ENCODE measurements at regions not wholly inside any gene's neighbourhood (a gene's known extent, or its start where the extent isn't known, plus 50 kb on each side); places are given as distances from the start of the nearest gene placed in this dataset.

DNA sequence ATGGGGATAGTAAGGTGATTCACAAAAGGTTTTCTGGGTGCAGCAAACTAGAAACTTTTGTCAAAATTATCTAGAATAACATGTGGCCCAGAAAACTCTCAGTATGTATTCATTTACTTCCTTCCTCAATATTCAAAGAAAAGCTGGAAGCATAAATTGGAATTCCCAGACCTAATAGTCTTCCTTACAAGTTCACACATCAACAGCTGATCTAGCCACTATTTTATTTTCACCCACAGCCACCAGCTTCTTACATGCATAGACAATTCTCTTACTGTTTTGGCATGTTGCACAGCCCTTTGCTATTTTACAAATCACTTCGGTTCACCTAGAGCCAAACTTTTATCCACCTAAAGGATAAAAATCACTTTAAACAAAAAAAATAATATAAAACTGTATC lies 647.8 kb upstream of the CCDC54 start:
- no peak for DNase-seq

DNA sequence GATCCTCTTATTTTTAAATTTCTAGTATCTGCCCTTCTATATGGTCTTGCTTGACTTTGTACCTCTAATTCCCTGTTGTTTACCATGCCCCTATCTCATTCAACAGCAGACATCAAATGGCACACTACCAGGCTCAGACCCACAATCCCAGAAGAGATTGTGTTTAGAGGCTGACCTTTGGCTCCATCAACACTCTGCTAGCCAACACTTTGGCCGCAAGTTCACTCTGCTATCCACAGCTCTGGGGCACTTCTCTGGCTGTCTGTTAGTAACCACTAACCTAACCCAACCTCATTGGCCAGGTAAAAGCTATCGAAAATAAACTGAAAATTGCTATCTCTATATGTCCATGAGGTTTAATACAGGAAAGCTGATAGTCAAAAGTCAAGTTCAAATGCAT lies 646.0 kb upstream of the CCDC54 start:
- DNase-seq: no peak

DNA sequence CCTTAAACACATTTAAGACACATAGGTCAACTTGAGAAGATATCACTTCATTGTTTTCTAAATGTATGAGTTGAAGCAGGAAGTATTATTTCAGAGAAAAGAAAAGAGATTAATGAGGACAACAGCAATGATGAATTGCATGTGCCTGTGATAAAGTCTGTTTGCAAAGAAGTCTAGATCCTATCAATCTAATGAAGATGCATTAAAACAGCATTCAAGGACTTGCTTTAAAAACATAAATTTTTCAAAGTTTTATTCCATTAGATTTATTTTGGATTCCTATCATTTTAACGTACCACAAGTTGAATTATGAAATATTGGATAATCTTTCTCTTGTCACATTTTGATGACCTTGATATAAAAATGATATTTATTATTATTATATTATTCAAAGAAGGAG lies 642.5 kb upstream of the CCDC54 start:
- no peak for DNase-seq

DNA sequence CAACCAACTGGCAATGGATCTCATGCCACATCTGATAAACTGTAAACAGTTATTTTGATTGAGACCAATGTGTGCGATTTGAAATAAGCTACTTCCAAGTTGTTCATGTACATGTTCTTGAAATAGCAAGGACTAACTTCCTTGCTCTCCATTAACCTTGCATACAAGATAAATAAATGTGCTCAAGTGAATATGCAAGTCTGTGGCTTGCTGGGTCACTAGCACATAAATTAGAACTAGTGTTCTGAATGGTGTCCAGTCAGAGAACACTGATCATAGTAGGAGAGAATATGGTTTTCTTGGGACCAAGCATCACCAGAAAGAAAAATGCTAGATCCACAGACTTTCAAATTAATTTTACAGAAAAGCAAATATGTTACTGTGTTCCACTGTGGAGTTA lies 640.0 kb upstream of the CCDC54 start:
- DNase-seq: no peak

GRCh38 chr3:106740116-106740515 lies 637.1 kb upstream of the CCDC54 start:
- no peak for DNase-seq

DNA sequence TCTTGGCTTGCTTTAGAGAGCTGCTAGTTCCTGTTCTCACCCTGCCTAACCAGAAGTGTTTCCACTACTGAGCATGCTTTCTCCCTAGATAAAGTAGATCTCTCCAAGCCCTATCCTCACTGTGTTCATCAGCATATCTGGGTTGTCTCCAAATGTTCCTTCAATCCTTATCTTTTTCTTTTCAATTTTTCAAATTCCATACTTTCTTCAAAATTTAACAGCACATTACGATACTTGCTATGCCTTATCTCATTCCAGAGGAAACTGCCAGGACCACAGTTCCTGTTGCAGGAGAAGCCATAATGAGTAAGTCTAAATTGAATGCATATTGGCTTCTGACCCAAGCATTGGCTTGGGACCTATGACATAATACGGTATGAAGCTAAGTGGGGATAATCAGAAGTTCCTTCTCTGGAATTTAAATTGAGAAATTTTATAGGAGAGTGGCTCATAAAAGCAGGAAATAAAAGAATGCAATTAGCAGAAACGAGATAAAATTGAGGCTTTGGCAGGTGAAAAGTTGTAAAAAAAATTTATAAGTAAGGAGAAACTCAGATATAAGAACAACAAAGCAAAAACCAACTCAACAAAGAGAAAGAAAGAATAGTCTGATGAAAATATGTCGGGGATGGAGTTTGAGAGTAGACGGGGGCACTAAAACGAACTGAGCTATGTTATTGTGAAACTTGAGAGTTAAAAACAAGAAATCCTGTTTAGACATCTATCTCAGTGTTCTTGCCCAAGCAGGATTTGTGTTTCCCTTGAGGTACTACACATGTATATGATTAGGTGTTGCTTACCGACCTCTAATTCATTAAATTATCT lies 631.7 kb upstream of the CCDC54 start:
- DNase-seq: no peak

- no peak for DNase-seq
Observed at GRCh38 chr3:106746286-106746685, 631.0 kb upstream of the CCDC54 start.

- no peak for DNase-seq
Observed at GRCh38 chr3:106748472-106749262, 628.6 kb upstream of the CCDC54 start.

DNA sequence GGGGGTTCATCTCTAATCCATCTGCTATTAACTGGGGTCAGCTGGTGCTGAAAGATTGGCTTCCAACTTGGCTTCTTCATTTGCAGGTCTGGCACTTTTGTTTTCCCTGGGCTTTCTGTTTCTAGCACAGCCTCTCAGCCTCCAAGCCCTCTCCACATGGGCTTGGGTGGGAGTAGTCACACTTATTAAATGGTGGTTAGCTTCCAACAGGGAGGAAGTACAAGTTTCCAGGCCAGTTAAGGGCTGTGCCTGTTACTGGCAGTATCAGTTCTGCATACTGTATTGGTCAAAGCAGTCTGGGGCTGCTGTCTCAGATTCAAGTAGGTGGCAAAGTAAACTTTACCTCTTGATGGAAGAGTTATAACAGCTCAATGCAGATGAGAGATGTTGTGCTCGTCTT lies 627.1 kb upstream of the CCDC54 start:
- DNase-seq: no peak

DNA sequence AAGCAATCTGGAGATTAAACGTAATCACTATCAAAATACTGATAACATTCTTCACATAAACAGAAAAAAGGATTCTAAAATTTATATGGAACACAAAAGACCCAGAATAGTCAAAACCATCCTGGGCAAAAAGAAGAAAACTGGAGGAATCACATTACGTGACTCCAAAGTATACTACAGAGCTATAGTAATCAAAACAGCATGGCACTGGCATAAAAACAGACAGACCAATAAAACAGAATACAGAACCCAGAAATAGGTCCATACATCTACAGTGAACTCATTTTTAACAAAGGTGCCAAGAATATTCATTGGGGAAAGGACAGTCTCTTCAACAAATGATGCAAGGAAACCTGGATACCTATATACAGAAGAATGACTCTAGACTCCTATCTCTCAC lies 621.9 kb upstream of the CCDC54 start:
- DNase-seq: no peak

DNA sequence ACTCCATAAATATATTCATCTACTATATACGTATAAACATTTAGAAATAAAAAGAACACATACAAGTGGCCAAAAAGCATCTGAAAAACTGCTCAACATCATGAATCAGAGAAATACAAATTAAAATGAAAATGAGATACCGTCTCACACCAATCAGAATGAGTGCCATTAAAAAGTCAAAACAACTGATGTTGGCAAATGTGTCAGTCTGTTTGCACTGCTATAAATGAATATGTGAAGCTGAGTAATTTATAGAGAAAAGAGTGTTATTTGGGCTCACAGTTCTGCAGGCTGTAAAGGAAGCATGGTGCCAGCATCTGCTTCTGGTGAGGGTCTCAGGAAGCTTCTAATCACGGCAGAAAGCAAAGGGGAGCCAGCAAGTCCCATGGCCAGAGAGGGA lies 620.3 kb upstream of the CCDC54 start:
- DNase-seq: no peak

- DNase-seq: no peak
Observed at GRCh38 chr3:106758459-106758858, 618.8 kb upstream of the CCDC54 start.

- no peak for DNase-seq
Observed at GRCh38 chr3:106759731-106760130, 617.5 kb upstream of the CCDC54 start.

DNA sequence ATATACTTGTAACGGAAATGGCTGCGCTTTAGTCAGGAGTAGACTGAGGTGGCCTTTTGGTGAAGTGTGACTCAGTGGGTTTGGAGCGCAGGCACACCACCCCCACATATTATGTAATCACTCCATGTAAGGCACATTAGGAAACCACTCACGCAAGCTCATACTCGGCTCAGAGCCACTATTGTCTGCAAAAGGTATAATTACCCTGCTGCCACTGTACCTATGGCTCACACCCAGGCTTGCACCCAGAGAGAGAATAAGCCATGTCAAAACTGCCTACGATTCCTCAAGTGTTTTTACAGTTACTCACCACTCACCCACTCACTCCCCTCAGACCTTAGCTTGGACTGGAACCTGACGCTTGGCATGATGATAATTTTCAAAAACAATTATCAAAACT lies 611.9 kb upstream of the CCDC54 start:
- no peak for DNase-seq

GRCh38 chr3:106768941-106769480 lies 608.2 kb upstream of the CCDC54 start:
- no peak for DNase-seq

GRCh38 chr3:106773795-106774194 lies 603.4 kb upstream of the CCDC54 start:
- DNase-seq: no peak

DNA sequence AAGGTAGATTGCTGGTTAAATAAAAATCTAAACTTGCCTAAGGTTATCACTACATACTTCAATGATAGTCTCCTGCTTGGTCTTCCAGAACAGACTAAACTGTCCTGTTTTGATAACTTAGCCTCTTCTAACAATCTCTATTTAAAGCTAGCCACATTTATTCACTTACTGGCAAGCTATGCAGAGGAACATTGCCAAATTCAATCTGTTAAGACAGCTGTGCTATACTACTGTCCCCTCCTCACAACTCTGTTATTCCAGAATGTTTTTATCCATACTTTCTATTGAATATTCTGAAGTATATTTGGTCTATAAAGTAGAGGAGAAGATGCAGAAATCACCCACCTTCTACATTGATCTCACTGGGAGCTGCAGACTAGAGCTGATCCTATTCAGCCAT lies 594.0 kb upstream of the CCDC54 start:
- DNase-seq: no peak

DNA sequence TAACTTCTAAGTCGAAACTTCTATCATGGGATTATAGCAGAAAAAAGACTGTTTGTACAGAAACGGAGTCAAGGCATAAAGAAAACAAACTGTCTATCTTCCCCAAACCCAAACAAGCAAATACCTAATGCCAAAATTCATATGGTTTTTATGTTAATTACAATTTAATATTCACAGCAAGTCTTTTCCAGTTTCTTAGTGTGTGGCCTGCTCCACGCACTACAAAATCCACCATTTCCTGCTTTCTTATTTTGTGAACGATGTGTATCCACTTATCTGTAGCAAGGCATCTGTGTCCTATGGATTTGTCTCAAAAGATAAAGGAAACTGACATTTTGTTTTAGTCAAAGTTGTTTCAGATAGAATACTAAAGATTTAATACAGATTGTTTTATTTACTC lies 588.0 kb upstream of the CCDC54 start:
- DNase-seq: no peak

GRCh38 chr3:106792716-106793115 lies 584.5 kb upstream of the CCDC54 start:
- no peak for DNase-seq

GRCh38 chr3:106794442-106794841 lies 582.8 kb upstream of the CCDC54 start:
- no peak for DNase-seq

GRCh38 chr3:106795553-106795952 lies 581.7 kb upstream of the CCDC54 start:
- DNase-seq: no peak

- DNase-seq: no peak
Observed at GRCh38 chr3:106797461-106797860, 579.8 kb upstream of the CCDC54 start.

GRCh38 chr3:106805625-106806024 lies 571.6 kb upstream of the CCDC54 start:
- DNase-seq: no peak

- DNase-seq: no peak
Observed at GRCh38 chr3:106806964-106807363, 570.3 kb upstream of the CCDC54 start.

All from GF-D8 (cell line).